Kasumi-1 (cell line): ENCODE measurements at regions not wholly inside any gene's neighbourhood (a gene's known extent, or its start where the extent isn't known, plus 50 kb on each side); places are given as distances from the start of the nearest gene placed in this dataset.
A peak's percentile ranks its signal among the peaks of the same experiment; 100 is the strongest.
"Not testable (repeated sequence)": the region's sequence is repeated elsewhere in the genome, so short reads cannot be mapped to it uniquely, and the experiment has no call there.

Experiments used
- DNase-seq, 2 experiments: peaks; one replicate each; lab custom pipeline; 2025; lab: John Stamatoyannopoulos, UW

- peak; percentile 29 to 32 for DNase-seq
These were observed 119.5 kb downstream of the IGLL1 start for GRCh38 chr22:23460517-23461031.

- DNase-seq = not testable (repeated sequence)
These were observed 120.2 kb downstream of the IGLL1 start for GRCh38 chr22:23459645-23460516.

- no peak for DNase-seq
These were observed 121.2 kb downstream of the IGLL1 start for GRCh38 chr22:23458663-23459541.

- DNase-seq = no peak
These were observed 122.6 kb downstream of the IGLL1 start for GRCh38 chr22:23457380-23457985.

GRCh38 chr22:23456666-23457379 is 123.3 kb downstream of the IGLL1 start:
- peak; percentile 10 to 22 for DNase-seq

- DNase-seq = not testable (repeated sequence)
These were observed 125.7 kb downstream of the IGLL1 start for GRCh38 chr22:23454345-23454744.

- DNase-seq = no peak
These were observed 126.8 kb downstream of the IGLL1 start for GRCh38 chr22:23453277-23453676.

GRCh38 chr22:23452231-23453010 is 127.7 kb downstream of the IGLL1 start:
- DNase-seq = no peak

- DNase-seq = not testable (repeated sequence)
These were observed 128.4 kb downstream of the IGLL1 start for GRCh38 chr22:23451452-23452230.

GRCh38 chr22:23450821-23451220 is 129.3 kb downstream of the IGLL1 start:
- DNase-seq = not testable (repeated sequence)

GRCh38 chr22:23450434-23450795 is 129.7 kb downstream of the IGLL1 start:
- DNase-seq = no peak

- not testable (repeated sequence) for DNase-seq
These were observed 130.2 kb downstream of the IGLL1 start for GRCh38 chr22:23449748-23450433.

- DNase-seq = not testable (repeated sequence)
These were observed 131.4 kb downstream of the IGLL1 start for GRCh38 chr22:23448499-23449288.

GRCh38 chr22:23446796-23447350 is 133.2 kb downstream of the IGLL1 start:
- DNase-seq = no peak

- not testable (repeated sequence) for DNase-seq
These were observed 133.9 kb downstream of the IGLL1 start for GRCh38 chr22:23446194-23446593.

GRCh38 chr22:23443905-23444304 is 136.2 kb downstream of the IGLL1 start:
- not testable (repeated sequence) for DNase-seq

- DNase-seq = not testable (repeated sequence)
These were observed 140.5 kb downstream of the IGLL1 start for GRCh38 chr22:23439581-23439980.

- no peak for DNase-seq
These were observed 141.9 kb downstream of the IGLL1 start for GRCh38 chr22:23438216-23438615.
